ENCODE measurements at regions not wholly inside any gene's neighbourhood (a gene's known extent, or its start where the extent isn't known, plus 50 kb on each side); places are given as distances from the start of the nearest gene placed in this dataset.

GRCh38 chr1:72635719-72636118, 353.4 kb upstream of the NEGR1 start:
- no peak for TF ChIP-seq CTCF (conservative IDR thresholded peaks at IDR 0.05)
- TF ChIP-seq EZH2 (IDR thresholded peaks at IDR 0.05; ENCODE audit: low read depth), result no peak

Measured in PC-9 (cell line).